ENCODE measurements at regions not wholly inside any gene's neighbourhood (a gene's known extent, or its start where the extent isn't known, plus 50 kb on each side); places are given as distances from the start of the nearest gene placed in this dataset.

DNA sequence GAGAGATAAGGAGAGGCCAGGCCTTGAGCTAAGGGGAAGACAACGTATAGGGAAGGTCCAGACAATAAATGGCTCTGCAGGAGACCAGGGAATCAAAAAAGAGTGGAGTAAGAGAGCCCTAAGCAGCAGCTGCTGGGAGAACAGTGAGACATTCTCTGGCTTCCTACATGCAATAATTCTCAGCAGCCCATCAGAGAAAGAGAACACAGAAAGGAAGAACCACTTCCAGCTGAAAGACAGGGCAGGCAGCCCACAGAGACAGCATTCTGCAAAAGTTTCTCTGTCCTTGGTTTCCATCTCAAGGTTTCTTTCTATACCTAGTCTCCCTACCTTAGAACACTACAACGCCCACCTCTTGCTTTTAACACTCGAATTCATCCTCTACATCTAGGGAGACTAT is 189.9 kb downstream of the DEPDC1B start:
- Histone ChIP-seq H3K27me3 (replicated peaks; ENCODE audit: insufficient read depth, low read depth, low read length, poor library complexity) (peaks cover 34% of the 10 kb centered on the region), H3K36me3 (ENCODE audit: insufficient read depth, low read length, poor library complexity, severe bottlenecking) (no peaks in the 10 kb centered on the region), H3K9me3 (ENCODE audit: low read depth, low read length, poor library complexity, severe bottlenecking) (no peaks in the 10 kb centered on the region), H3K27ac (ENCODE audit: low read depth, low read length, poor library complexity, severe bottlenecking) (no peak overlapping the region), H3K4me3 (ENCODE audit: low read depth, low read length, poor library complexity, severe bottlenecking) (no peak overlapping the region), H3K4me1 (ENCODE audit: insufficient read depth, low read length, poor library complexity, severe bottlenecking) (no peaks in the 10 kb centered on the region)
- POLR2A ChIA-PET (ENCODE audit: low non-redundant PET): no interaction called here
- TF ChIP-seq, protein P1, sequence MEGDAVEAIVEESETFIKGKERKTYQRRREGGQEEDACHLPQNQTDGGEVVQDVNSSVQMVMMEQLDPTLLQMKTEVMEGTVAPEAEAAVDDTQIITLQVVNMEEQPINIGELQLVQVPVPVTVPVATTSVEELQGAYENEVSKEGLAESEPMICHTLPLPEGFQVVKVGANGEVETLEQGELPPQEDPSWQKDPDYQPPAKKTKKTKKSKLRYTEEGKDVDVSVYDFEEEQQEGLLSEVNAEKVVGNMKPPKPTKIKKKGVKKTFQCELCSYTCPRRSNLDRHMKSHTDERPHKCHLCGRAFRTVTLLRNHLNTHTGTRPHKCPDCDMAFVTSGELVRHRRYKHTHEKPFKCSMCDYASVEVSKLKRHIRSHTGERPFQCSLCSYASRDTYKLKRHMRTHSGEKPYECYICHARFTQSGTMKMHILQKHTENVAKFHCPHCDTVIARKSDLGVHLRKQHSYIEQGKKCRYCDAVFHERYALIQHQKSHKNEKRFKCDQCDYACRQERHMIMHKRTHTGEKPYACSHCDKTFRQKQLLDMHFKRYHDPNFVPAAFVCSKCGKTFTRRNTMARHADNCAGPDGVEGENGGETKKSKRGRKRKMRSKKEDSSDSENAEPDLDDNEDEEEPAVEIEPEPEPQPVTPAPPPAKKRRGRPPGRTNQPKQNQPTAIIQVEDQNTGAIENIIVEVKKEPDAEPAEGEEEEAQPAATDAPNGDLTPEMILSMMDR (conservative IDR thresholded peaks at IDR 0.05; ENCODE audit: low read depth, low read length): no peak
- no peak for TF ChIP-seq EZH2 (IDR thresholded peaks at IDR 0.05; ENCODE audit: borderline replicate concordance, low read depth, low read length, poor library complexity, severe bottlenecking)
- CTCF ChIA-PET: no interaction called here
- intact Hi-C loops (cut with micrococcal nuclease; ENCODE audit: unreplicated experiment): no loop called here
- no peak for DNase-seq (ENCODE audit: low spot score)
- no TSS peak for BruUV-seq (replicated peaks)

DNA sequence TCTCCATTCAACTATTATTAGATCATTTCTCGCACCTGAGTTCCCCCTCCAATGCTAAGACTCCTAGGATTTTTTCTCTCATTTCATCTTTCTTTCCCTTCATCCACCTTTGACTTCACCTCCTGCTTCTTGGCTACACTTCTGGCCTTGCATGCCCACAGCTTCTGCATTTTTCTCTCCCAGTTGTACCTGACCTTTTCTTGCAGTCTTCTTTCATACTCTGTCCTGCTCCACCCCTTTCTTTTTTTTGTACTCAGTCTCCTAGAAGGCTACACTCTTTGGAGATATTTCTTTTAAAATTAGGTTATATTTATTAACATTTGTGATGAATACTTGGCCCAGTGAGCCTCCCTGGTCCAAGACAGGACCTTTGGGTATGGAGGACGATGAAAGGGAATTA is 190.4 kb downstream of the DEPDC1B start:
- TF ChIP-seq, protein P1 (conservative IDR thresholded peaks at IDR 0.05; ENCODE audit: low read depth, low read length): no peak
- TF ChIP-seq EZH2 (IDR thresholded peaks at IDR 0.05; ENCODE audit: borderline replicate concordance, low read depth, low read length, poor library complexity, severe bottlenecking): no peak
- H3K4me3 ChIP-seq (ENCODE audit: low read depth, low read length, poor library complexity, severe bottlenecking): no peak overlapping the region

DNA sequence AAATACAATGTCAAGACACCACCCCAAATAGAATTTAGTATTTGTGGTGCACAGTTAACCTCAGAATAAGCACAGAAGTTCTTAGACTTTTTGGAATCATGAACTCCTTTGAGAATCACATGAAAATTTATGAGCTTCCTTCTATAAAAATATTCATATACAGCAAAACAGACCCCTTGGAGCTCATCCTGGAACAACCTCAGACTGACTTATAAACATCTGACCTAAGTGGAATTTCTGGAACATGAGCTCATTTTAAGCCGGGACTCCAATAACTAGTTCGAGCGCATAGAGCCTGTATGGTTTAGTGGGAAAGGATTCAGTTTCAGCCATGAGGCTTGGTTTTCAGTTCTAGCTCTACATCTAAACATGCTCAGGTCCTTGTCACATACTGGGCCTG is 192.3 kb downstream of the DEPDC1B start:
- Histone ChIP-seq H3K27ac (ENCODE audit: low read depth, low read length, poor library complexity, severe bottlenecking) (no peak overlapping the region), H3K4me1 (ENCODE audit: insufficient read depth, low read length, poor library complexity, severe bottlenecking) (no peaks in the 10 kb centered on the region), H3K36me3 (ENCODE audit: insufficient read depth, low read length, poor library complexity, severe bottlenecking) (no peaks in the 10 kb centered on the region), H3K9me3 (ENCODE audit: low read depth, low read length, poor library complexity, severe bottlenecking) (no peaks in the 10 kb centered on the region), H3K4me3 (ENCODE audit: low read depth, low read length, poor library complexity, severe bottlenecking) (no peak overlapping the region), H3K27me3 (replicated peaks; ENCODE audit: insufficient read depth, low read depth, low read length, poor library complexity) (peaks cover 33% of the 10 kb centered on the region)
- no TSS peak for BruUV-seq (replicated peaks)
- ChIA-PET POLR2A (ENCODE audit: low non-redundant PET) (interaction anchor here (0.6 kb wide), 1 partner anchor 199 kb away, joined by 3 read pairs; no protein-coding TSS in a partner anchor), CTCF (no interaction called here)
- TF ChIP-seq, protein P1 (conservative IDR thresholded peaks at IDR 0.05; ENCODE audit: low read depth, low read length): no peak
- intact Hi-C loops (cut with micrococcal nuclease; ENCODE audit: unreplicated experiment): no loop called here
- DNase-seq (ENCODE audit: low spot score): no peak

More for the DNA sequence above, 190.4 kb downstream of the DEPDC1B start:
- Histone ChIP-seq H3K36me3 (ENCODE audit: insufficient read depth, low read length, poor library complexity, severe bottlenecking) (no peaks in the 10 kb centered on the region), H3K9me3 (ENCODE audit: low read depth, low read length, poor library complexity, severe bottlenecking) (no peaks in the 10 kb centered on the region), H3K27ac (ENCODE audit: low read depth, low read length, poor library complexity, severe bottlenecking) (no peak overlapping the region), H3K4me1 (ENCODE audit: insufficient read depth, low read length, poor library complexity, severe bottlenecking) (no peaks in the 10 kb centered on the region), H3K27me3 (replicated peaks; ENCODE audit: insufficient read depth, low read depth, low read length, poor library complexity) (peaks cover 34% of the 10 kb centered on the region)
- no TSS peak for BruUV-seq (replicated peaks)
- intact Hi-C loops (cut with micrococcal nuclease; ENCODE audit: unreplicated experiment): no loop called here
- no peak for DNase-seq (ENCODE audit: low spot score)
- ChIA-PET CTCF (no interaction called here), POLR2A (ENCODE audit: low non-redundant PET) (no interaction called here)

Data from A673 (cell line).